ENCODE measurements at regions not wholly inside any gene's neighbourhood (a gene's known extent, or its start where the extent isn't known, plus 50 kb on each side); places are given as distances from the start of the nearest gene placed in this dataset.

GRCh38 chr3:187849016-187849654 is 103.9 kb upstream of the BCL6 start:
- H3K27me3 Mint-ChIP-seq (ENCODE audit: low read depth) = no peaks in the 10 kb centered on the region
- H4K8ac ChIP-seq (replicated peaks; ENCODE audit: insufficient read length, low read depth, low read length) = no peak overlapping the region

More at GRCh38 chr3:187849016-187849654, 103.9 kb upstream of the BCL6 start:
- Histone ChIP-seq H2BK15ac (ENCODE audit: low read depth, low read length) (no peak overlapping the region), H3K4me1 (ENCODE audit: insufficient read depth, low read length) (no peaks in the 10 kb centered on the region), H3K79me2 (ENCODE audit: insufficient read depth, low read length) (no peaks in the 10 kb centered on the region; the same call in 1 of the 2 replicates), H4K91ac (ENCODE audit: insufficient read length, low read depth, low read length) (no peak overlapping the region), H3K14ac (ENCODE audit: insufficient read depth, low read length) (no peak overlapping the region), H3T11ph (ENCODE audit: low read length) (no peak overlapping the region), H3K9ac (ENCODE audit: extremely low read depth, insufficient read length, low read length) (no peak overlapping the region), H2AK5ac (ENCODE audit: insufficient read length, low read length) (no peak overlapping the region), H3K27ac (ENCODE audit: insufficient read length, low read depth, low read length) (no peak overlapping the region), H3K9me3 (ENCODE audit: control insufficient read depth, low read depth, low read length) (peaks cover 13% of the 10 kb centered on the region), H4K5ac (ENCODE audit: insufficient read length, low read depth, low read length) (no peak overlapping the region), H3K23me2 (ENCODE audit: insufficient read length, low read depth, low read length, poor library complexity, severe bottlenecking) (no peaks in the 10 kb centered on the region), H3K4me2 (ENCODE audit: insufficient read depth, insufficient read length, low read length) (no peak overlapping the region), H2BK120ac (ENCODE audit: low read depth, low read length, poor library complexity, severe bottlenecking) (no peak overlapping the region), H3K18ac (ENCODE audit: insufficient read length, low read depth, low read length) (no peak overlapping the region), H3K23ac (ENCODE audit: insufficient read length, low read depth, low read length) (no peak overlapping the region), H4K20me1 (ENCODE audit: control insufficient read depth, insufficient read depth, insufficient read length) (no peaks in the 10 kb centered on the region), H3K4ac (ENCODE audit: low read depth, low read length) (no peak overlapping the region), H3K27me3 (ENCODE audit: insufficient read depth, low read length) (no peaks in the 10 kb centered on the region), H2BK12ac (ENCODE audit: insufficient read length, low read depth, low read length) (no peak overlapping the region), H3K56ac (ENCODE audit: insufficient read length, low read depth, low read length) (no peak overlapping the region), H2BK5ac (ENCODE audit: insufficient read length, low read length) (no peak overlapping the region), H2BK20ac (ENCODE audit: low read depth, low read length, poor library complexity, severe bottlenecking) (no peak overlapping the region), H3K79me1 (ENCODE audit: insufficient read depth, low read depth, low read length, poor library complexity, severe bottlenecking) (no peaks in the 10 kb centered on the region), H2AFZ (ENCODE audit: low read length) (no peak overlapping the region)
- Mint-ChIP-seq H3K4me3 (no peak overlapping the region), H3K4me1 (no peaks in the 10 kb centered on the region), H3K27ac (no peak overlapping the region), H3K9me3 (peaks cover 5 to 17% of the 10 kb centered on the region in 2 experiments; a peak in 4 of 5 replicates), H3K36me3 (ENCODE audit: insufficient read depth in 1 of 3, low read depth in 3 of 3) (peaks cover 0 to 4% (median 2%) of the 10 kb centered on the region in 3 experiments; a peak in 3 of 7 replicates)
- WGBS (ENCODE audit: extremely low coverage, insufficient read length, low lambda C conversion rate) = no CpG with 5 or more reads among the region's 6 CpGs
- DNase-seq = no peak
- TF ChIP-seq CTCF (conservative IDR thresholded peaks at IDR 0.05) = no peak

Data from H9 (cell line).